H1 (cell line): ENCODE measurements at regions not wholly inside any gene's neighbourhood (a gene's known extent, or its start where the extent isn't known, plus 50 kb on each side); places are given as distances from the start of the nearest gene placed in this dataset.

ENCODE experiments used
- CTCF ChIP-seq, 3 experiments: IDR thresholded peaks; 1 replicate in 2 of 3; 2 replicates in 1 of 3; pipeline versions ENCODE4 v1.5.1 to v1.6.1; 2011; ENCODE audit warnings: low read length in 3 of 3, mild to moderate bottlenecking in 3 of 3, inconsistent platforms in 2 of 3, low read depth in 1 of 3, moderate library complexity in 1 of 3; ENCODE audit not compliant: insufficient read depth in 1 of 3; ENCODE audit errors: control extremely low read depth in 1 of 3
- KDM5A ChIP-seq: fragments of 200-600 bp; IDR thresholded peaks from 2 replicates; pipeline ENCODE4 v1.7.1; 2012; ENCODE audit warnings: mild to moderate bottlenecking, low read length, inconsistent platforms, mixed read lengths
- SIX5 ChIP-seq: IDR thresholded peaks from 2 replicates; pipeline ENCODE4 v1.6.1; 2011; ENCODE audit warnings: mild to moderate bottlenecking, low read depth, low read length

GRCh38 chrX:40434947-40435346, 145.8 kb upstream of the ATP6AP2 start:
- no peak for TF ChIP-seq KDM5A
- TF ChIP-seq SIX5, result no peak
- no peak for TF ChIP-seq CTCF (IDR thresholded peaks at IDR 0.05; ENCODE audit: control extremely low read depth in 1 of 3, insufficient read depth in 1 of 3, low read depth in 1 of 3, low read length in 3 of 3)
